Erythroblast (primary cell): ENCODE measurements at regions not wholly inside any gene's neighbourhood (a gene's known extent, or its start where the extent isn't known, plus 50 kb on each side); places are given as distances from the start of the nearest gene placed in this dataset.
"Not testable (repeated sequence)": the region's sequence is repeated elsewhere in the genome, so short reads cannot be mapped to it uniquely, and the experiment has no call there.

Experiments used
- GATA1 ChIP-seq: IDR thresholded peaks from 2 replicates; pipeline ENCODE4 v1.6.1; 2011; ENCODE audit warnings: low read depth, mild to moderate bottlenecking, control low read depth, low read length, moderate library complexity
- POLR2A ChIP-seq: IDR thresholded peaks from 2 replicates; pipeline ENCODE4 v1.6.1; 2011; ENCODE audit warnings: mild to moderate bottlenecking, low read length

DNA sequence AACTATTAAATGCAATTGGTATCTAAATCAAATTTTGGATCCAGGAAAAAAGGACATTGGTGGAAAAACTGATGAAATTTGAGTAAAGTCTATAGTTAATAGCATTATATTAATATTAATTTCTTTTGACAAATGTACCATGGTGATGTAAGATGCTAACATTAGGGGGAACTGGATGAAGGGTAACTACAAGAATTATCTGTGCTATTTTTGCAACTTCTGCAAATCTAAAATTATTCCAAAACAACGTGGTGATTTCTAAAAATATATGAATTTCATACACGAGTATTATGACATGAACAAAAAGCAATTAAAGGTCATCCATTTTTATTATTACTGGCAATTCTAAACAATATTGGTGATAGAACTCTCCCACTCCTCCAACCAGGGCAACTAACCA is 135.6 kb upstream of the RRN3 start:
- TF ChIP-seq POLR2A, GATA1: not testable (repeated sequence)
